AG04450 (cell line): ENCODE measurements at regions not wholly inside any gene's neighbourhood (a gene's known extent, or its start where the extent isn't known, plus 50 kb on each side); places are given as distances from the start of the nearest gene placed in this dataset.
"Not testable (repeated sequence)": the region's sequence is repeated elsewhere in the genome, so short reads cannot be mapped to it uniquely, and the experiment has no call there.

Experiments
- CTCF ChIA-PET: fragments of 300-600, 350-600 bp; formaldehyde crosslinking; extraction: SDS; loops from one replicate; lab custom pipeline; 2022; ENCODE audit warnings: antibody characterized with exemption, inconsistent platforms; lab: Charles Lee
- POLR2A ChIA-PET: fragments of 350-600 bp; formaldehyde crosslinking; extraction: SDS; loops from one replicate; lab custom pipeline; 2021; ENCODE audit warnings: antibody characterized with exemption, inconsistent platforms; lab: Yijun Ruan, JAX
- DNase-seq: peaks from one replicate; pipeline ENCODE4 v3.0.0-alpha.2; 2011; ENCODE audit warnings: low read depth, low spot score
- H3K27ac ChIP-seq: one replicate; pipeline ENCODE4 v1.5.1; 2012; ENCODE audit warnings: low read depth, low read length, control low read depth
- H3K27me3 ChIP-seq: one replicate; pipeline ENCODE4 v1.6.0; 2012; ENCODE audit warnings: low read length; ENCODE audit not compliant: control insufficient read depth, insufficient read depth
- H3K4me3 ChIP-seq: 2 replicates; pipeline ENCODE4 v1.5.1; 2011; ENCODE audit warnings: mild to moderate bottlenecking, low read depth, low read length, control low read depth
- H3K9me3 ChIP-seq: 2 replicates; pipeline ENCODE4 v1.5.1; 2012; ENCODE audit warnings: low read length; ENCODE audit not compliant: control insufficient read depth, insufficient read depth
- TF ChIP-seq, protein P1 (sequence below): IDR thresholded peaks from 2 replicates; pipeline ENCODE4 v1.5.1; 2011; ENCODE audit warnings: low read depth, low read length, control low read depth, inconsistent platforms

DNA sequence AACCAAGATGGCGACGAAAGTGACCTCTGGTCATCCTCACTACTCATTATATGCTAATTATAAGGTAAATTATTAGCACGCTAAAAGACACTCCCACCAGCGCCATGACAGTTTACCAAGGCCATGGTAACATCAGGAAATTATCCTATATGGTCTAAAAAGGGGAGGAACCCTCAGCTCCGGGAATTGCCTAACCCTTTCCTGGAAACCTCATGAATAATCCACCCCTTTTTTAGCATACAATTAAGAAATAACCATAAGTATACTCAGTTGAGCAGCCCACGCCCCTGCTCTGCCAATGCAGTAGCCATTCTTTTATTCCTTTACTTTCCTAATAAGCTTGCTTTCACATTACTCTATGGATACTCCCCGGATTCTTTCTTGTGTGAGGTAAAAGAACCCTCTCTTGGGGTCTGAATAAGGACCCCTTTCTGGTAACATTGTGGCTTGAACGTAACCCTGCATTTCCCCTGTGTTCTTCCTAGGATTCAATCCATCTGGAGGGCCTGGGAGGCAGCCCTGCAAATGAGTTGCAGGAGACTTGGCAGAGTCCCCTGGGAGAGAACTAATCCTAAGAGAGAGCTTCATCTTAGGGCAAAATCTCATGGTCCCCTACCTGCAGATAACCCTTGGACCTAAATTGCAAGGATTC lies 225.6 kb upstream of the JARID2 start:
- H3K9me3 ChIP-seq, result no peaks in the 10 kb centered on the region; the same call in 1 of the 2 replicates
- no peak overlapping the region for H3K27ac ChIP-seq
- no peak overlapping the region for H3K4me3 ChIP-seq
- TF ChIP-seq, protein P1, sequence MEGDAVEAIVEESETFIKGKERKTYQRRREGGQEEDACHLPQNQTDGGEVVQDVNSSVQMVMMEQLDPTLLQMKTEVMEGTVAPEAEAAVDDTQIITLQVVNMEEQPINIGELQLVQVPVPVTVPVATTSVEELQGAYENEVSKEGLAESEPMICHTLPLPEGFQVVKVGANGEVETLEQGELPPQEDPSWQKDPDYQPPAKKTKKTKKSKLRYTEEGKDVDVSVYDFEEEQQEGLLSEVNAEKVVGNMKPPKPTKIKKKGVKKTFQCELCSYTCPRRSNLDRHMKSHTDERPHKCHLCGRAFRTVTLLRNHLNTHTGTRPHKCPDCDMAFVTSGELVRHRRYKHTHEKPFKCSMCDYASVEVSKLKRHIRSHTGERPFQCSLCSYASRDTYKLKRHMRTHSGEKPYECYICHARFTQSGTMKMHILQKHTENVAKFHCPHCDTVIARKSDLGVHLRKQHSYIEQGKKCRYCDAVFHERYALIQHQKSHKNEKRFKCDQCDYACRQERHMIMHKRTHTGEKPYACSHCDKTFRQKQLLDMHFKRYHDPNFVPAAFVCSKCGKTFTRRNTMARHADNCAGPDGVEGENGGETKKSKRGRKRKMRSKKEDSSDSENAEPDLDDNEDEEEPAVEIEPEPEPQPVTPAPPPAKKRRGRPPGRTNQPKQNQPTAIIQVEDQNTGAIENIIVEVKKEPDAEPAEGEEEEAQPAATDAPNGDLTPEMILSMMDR, result no peak
- no peak for DNase-seq
- POLR2A ChIA-PET, result no interaction called here
- no peaks in the 10 kb centered on the region for H3K27me3 ChIP-seq
- CTCF ChIA-PET, result no interaction called here

DNA sequence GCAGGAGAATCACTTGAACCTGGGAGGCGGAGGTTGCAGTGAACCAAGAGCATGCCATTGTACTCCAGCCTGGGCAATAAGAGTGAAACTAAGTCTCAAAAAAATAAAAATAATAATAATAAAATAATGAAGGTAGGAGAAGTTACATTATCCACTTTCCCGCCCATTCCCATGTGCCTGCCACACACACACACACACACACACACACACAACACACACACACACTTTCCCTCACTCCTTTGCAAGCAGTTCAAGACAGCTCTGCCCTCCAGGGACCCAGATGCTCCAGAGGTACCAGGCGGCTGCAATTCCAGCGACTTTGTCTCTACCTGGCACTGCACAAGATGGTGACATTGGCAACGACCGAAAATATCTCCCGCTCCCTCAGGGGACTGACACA lies 224.8 kb upstream of the JARID2 start:
- ChIA-PET POLR2A (no interaction called here), CTCF (no interaction called here)
- TF ChIP-seq, protein P1, result no peak
- no peak for DNase-seq
- H3K27ac ChIP-seq, result no peak overlapping the region
- H3K27me3 ChIP-seq, result no peaks in the 10 kb centered on the region
- no peaks in the 10 kb centered on the region; the same call in 1 of the 2 replicates for H3K9me3 ChIP-seq
- no peak overlapping the region for H3K4me3 ChIP-seq

DNA sequence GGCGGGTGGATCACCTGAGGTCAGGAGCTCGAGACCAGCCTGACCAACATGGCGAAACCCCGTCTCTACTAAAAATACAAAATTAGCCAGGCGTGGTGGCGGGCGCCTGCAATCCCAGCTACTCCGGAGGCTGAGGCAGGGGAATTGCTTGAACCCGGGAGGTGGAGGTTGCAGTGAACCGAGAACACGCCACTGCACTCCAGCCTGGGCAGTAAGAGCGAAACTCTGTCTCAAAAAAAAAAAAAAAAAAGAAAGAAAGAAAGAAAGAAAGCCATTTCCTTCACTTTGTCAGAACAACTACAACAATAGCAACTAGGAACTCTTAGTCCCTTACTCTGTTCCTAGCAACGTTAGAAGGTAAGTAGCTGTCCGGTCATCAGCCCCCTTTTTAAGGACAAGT lies 222.9 kb upstream of the JARID2 start:
- POLR2A ChIA-PET, CTCF ChIA-PET, H3K9me3 ChIP-seq, DNase-seq, H3K4me3 ChIP-seq, H3K27ac ChIP-seq, H3K27me3 ChIP-seq: not testable (repeated sequence)

DNA sequence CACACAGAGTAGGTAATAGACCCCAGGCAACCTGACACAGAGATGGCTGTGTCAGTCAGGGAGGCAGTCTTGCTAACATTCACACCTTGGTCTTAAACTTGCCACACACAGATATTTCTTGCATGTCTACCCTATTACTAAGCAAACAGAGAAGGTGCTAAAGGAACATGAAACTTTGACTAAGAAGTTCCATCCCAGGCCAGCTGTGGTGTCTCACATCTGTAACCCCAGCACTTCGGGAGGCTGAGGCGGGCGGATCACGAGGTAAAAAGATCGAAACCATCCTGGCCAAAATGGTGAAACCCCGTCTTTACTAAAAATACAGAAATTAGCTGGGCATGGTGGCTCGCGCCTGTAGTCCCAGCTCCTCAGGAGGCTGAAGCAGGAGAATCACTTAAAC lies 222.4 kb upstream of the JARID2 start:
- Histone ChIP-seq H3K9me3 (no peaks in the 10 kb centered on the region; the same call in 1 of the 2 replicates), H3K4me3 (no peak overlapping the region), H3K27ac (no peak overlapping the region), H3K27me3 (no peaks in the 10 kb centered on the region)
- TF ChIP-seq, protein P1, result no peak
- POLR2A ChIA-PET, result no interaction called here
- no peak for DNase-seq
- CTCF ChIA-PET, result no interaction called here

DNA sequence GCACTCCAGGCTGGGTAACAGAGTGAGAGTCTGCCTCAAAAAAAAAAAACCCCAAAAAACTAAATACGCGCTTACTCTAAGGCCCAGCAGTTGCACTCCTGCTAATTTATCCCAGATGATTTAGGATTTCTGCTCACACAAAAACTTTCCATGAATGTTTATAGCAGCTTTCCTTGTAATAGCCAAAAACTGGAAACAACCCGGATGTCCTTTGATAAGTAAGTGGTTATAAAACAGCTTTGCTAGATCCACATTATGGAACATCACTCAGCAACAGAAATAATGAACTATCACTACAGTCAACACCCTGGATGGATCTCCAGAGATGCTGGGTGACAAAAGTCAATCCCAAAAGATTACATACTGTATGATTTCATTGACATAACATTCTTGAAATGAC lies 220.4 kb upstream of the JARID2 start:
- Histone ChIP-seq H3K9me3 (no peaks in the 10 kb centered on the region; the same call in 1 of the 2 replicates), H3K27ac (no peak overlapping the region), H3K27me3 (no peaks in the 10 kb centered on the region), H3K4me3 (no peak overlapping the region)
- ChIA-PET POLR2A (interaction anchor here (0.7 kb wide), 1 partner anchor 9 kb away, joined by 3 read pairs; no protein-coding TSS in a partner anchor), CTCF (no interaction called here)
- no peak for DNase-seq
- TF ChIP-seq, protein P1, result no peak
